ENCODE measurements at regions not wholly inside any gene's neighbourhood (a gene's known extent, or its start where the extent isn't known, plus 50 kb on each side); places are given as distances from the start of the nearest gene placed in this dataset.

DNA sequence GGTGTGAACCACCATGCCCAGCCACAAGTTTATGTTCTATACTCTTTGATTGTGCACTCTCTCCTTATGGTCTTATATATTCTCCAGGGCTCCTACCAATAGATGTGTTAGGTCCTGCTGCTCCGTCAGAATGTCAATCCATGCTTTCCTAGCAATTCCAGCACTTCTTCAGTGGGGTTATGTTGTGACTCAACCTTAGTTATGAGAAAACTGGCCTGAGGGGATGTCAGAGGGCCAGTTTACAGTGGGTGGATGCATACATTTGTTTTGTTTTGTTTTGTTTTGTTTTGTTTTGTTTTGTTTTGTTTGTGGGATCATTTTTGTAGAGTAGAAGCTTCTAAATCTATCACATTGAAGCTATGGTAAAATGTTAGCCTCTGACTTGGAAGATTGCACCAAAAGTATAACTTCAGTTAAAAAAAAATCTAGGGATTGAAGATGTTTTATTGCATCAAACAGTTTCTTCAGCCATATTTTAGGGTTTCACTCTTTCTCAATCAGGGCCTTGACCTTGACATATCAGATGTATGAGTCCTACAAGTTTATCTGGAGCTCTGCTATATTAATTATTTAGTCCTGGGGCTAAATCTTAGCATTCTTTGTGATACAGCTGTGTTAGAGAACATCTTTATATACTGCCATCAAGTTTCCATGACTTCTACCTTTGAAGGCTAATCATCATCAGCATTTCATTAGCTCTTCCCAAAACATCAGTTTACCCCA, 191.6 kb upstream of the CNTN5 start:
- TF ChIP-seq, protein P1, sequence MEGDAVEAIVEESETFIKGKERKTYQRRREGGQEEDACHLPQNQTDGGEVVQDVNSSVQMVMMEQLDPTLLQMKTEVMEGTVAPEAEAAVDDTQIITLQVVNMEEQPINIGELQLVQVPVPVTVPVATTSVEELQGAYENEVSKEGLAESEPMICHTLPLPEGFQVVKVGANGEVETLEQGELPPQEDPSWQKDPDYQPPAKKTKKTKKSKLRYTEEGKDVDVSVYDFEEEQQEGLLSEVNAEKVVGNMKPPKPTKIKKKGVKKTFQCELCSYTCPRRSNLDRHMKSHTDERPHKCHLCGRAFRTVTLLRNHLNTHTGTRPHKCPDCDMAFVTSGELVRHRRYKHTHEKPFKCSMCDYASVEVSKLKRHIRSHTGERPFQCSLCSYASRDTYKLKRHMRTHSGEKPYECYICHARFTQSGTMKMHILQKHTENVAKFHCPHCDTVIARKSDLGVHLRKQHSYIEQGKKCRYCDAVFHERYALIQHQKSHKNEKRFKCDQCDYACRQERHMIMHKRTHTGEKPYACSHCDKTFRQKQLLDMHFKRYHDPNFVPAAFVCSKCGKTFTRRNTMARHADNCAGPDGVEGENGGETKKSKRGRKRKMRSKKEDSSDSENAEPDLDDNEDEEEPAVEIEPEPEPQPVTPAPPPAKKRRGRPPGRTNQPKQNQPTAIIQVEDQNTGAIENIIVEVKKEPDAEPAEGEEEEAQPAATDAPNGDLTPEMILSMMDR (IDR thresholded peaks at IDR 0.05) = no peak
- no peak for ATAC-seq (ENCODE audit: low FRiP score)
- DNase-seq (ENCODE audit: low spot score) = no peak

DNA sequence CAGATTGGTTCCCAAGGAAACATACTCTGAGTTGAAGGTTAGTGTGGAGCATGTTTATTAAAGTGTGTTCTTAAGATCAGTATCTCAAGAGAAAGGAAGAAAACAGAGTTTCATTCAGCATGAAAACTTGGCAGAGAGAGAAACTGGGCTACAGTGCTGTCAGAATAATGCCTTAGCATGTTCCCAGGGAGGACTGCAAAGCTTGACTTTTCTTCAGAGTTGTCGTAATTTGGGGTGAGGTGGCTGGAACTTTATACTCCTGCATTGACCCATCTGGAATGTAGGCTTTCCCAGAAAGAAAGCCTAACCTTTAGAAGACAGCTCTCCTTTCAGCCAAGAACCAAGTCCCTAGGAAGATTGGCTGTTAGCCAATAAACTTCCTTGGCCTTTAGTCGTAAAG, 190.8 kb upstream of the CNTN5 start:
- DNase-seq (ENCODE audit: low spot score) (no peak), ATAC-seq (ENCODE audit: low FRiP score) (no peak)
- TF ChIP-seq, protein P1 (IDR thresholded peaks at IDR 0.05) = no peak

DNA sequence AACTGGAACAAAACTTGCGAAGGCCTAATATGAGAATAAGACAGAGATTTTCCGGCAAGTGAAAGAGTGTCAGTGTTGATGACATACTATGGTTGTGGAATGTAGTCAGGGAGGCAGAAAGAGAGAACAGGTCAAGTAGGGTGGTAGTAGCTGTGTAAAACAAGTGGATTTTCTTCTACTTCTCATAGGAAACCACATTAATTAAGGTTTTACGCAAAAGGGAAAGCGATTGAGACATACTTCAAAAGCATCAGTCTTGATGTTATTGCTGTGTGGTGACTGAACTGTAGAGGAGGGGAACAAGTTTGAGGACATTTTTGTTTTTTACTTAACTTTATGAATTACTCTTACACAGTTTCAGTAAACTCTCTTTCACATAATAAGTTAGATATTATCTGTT, 186.0 kb upstream of the CNTN5 start:
- TF ChIP-seq, protein P1 (IDR thresholded peaks at IDR 0.05) = no peak
- DNase-seq (ENCODE audit: low spot score) (no peak), ATAC-seq (ENCODE audit: low FRiP score) (no peak)

DNA sequence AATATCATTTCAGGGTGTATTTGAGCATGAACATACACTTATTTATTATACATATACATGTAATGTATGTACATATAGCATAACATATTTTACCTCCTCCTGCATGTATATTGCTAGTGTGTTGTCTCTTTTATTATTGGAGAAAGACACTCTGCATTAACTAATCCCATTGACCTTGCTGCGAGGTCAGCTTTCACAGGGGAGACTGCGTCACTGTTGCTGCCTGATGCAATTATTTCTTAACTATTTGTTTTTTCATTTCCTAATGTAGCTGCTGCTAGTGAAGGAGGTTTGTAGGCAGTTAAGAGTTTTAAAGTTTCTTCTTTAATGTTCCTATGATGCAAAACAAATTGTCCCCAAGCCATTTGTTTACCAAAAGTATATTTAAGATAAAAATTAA, 185.4 kb upstream of the CNTN5 start:
- TF ChIP-seq, protein P1 (IDR thresholded peaks at IDR 0.05) = no peak
- ATAC-seq (ENCODE audit: low FRiP score) (no peak), DNase-seq (ENCODE audit: low spot score) (no peak)

DNA sequence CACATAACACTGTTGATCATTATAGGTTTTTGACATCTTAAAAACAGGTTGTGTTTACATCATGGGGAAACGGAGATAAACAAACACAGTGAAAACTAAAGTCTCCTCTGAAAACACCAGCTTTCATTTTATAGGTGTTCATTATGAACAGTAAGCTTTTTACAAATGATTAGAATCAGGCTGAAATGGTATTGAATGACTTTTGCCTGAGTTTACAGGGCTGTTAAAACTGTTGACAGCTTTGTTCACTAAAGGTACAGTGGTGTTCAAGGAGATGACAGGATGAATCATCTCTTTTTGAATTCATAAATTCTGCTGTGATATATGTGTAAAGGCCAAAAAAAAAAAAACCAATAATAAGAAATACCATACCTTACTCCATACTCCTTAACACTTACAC, 184.6 kb upstream of the CNTN5 start:
- TF ChIP-seq, protein P1 (IDR thresholded peaks at IDR 0.05) = no peak
- ATAC-seq (ENCODE audit: low FRiP score) (no peak), DNase-seq (ENCODE audit: low spot score) (no peak)

DNA sequence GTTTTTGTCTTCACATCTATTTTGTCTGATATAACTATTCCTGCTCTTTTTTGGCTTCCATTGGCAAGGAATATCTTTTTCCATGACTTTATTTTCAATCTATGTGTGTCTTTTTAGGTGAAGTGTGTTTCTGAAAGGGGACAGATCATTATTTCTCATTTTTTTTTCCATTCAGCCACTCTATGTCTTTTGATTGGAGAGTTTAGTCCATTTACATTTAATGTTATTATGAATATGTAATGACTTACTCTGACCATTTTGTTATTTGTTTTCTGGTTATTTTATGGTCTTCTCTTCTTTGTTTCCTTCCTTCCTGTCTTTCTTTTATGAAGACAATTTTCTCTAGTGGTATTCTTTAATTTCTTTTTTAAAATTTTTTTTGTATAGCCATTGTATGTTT, 178.6 kb upstream of the CNTN5 start:
- no peak for DNase-seq (ENCODE audit: low spot score)
- no peak for ATAC-seq (ENCODE audit: low FRiP score)
- TF ChIP-seq, protein P1 (IDR thresholded peaks at IDR 0.05) = no peak

DNA sequence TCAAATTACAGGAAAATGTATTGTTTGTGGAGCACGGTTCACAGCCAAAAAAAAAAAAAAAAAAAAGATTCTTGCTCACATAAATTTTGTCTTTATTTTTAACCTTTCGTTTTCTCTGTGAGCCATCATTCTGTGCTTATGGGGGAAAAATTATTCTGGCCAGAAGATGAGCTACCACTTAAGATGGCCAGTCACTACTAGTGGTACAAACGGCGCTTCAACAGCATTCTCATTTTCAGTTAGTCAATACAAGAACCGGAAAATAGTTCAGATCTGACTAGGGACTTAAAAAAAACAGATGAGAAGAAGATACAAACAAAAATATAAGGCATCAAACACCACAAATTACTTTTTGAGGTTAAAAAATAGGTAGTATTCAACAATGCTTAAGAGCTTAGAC, 158.6 kb upstream of the CNTN5 start:
- TF ChIP-seq, protein P1 (IDR thresholded peaks at IDR 0.05) = no peak
- DNase-seq (ENCODE audit: low spot score) (no peak), ATAC-seq (ENCODE audit: low FRiP score) (no peak)
